Type B pancreatic cell (in vitro differentiated cells): ENCODE measurements at regions not wholly inside any gene's neighbourhood (a gene's known extent, or its start where the extent isn't known, plus 50 kb on each side); places are given as distances from the start of the nearest gene placed in this dataset.
A peak's percentile ranks its signal among the peaks of the same experiment; 100 is the strongest.

ENCODE experiments used
- DNase-seq: peaks from one replicate; pipeline ENCODE4 v3.0.0; 2021; ENCODE audit warnings: mixed read lengths; ENCODE audit not compliant: unreplicated experiment; ENCODE audit errors: extremely low spot score
- H3K27ac Mint-ChIP-seq: 2 replicates; pipeline ENCODE4 v1.8.0; 2021; ENCODE audit warnings: mild to moderate bottlenecking, mixed read lengths
- H3K27me3 Mint-ChIP-seq: 2 replicates; pipeline ENCODE4 v1.8.0; 2021; ENCODE audit warnings: mixed read lengths
- H3K36me3 Mint-ChIP-seq: 2 replicates; pipeline ENCODE4 v1.8.0; 2021; ENCODE audit warnings: mixed read lengths
- H3K4me1 Mint-ChIP-seq: one replicate; pipeline ENCODE4 v1.8.0; 2021; ENCODE audit warnings: mixed read lengths; ENCODE audit not compliant: unreplicated experiment
- H3K4me3 Mint-ChIP-seq: 2 replicates; pipeline ENCODE4 v1.8.0; 2021; ENCODE audit warnings: mild to moderate bottlenecking, mixed read lengths
- H3K9me3 Mint-ChIP-seq: 2 replicates; pipeline ENCODE4 v1.8.0; 2021; ENCODE audit warnings: mixed read lengths
- CTCF ChIP-seq: fragments of 200-600 bp; sonication (generic); conservative IDR thresholded peaks from 2 replicates; pipeline ENCODE4 v1.5.0; 2021; ENCODE audit warnings: antibody characterized with exemption, mild to moderate bottlenecking

DNA sequence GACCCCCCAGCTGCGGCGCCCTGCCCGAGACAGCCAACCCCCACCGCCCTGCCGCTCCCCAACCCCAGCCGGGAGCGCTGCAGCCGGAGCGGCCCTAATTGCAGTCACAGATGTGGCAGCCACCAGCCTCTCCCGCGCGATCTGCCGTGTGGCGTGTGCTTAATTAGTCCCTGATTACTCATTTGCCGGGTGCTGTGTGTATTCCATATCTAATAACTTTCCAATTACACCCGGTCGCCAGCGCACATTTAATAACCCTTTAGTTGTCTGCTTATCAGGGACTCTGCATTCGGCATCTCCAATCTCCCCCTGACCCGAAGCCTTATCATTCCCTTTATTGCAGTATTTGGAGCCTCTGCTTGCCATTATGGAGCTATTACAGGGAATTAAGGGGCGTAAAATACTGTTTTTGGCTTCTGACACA, 236.7 kb upstream of the CIBAR2 start:
- Mint-ChIP-seq H3K4me3 (no peak overlapping the region), H3K27me3 (no peaks in the 10 kb centered on the region), H3K27ac (peak overlapping the region; percentile 19), H3K9me3 (peaks cover 5% of the 10 kb centered on the region), H3K4me1 (peaks cover 43% of the 10 kb centered on the region), H3K36me3 (peaks cover 10% of the 10 kb centered on the region)
- no peak for TF ChIP-seq CTCF
- DNase-seq: no peak

DNA sequence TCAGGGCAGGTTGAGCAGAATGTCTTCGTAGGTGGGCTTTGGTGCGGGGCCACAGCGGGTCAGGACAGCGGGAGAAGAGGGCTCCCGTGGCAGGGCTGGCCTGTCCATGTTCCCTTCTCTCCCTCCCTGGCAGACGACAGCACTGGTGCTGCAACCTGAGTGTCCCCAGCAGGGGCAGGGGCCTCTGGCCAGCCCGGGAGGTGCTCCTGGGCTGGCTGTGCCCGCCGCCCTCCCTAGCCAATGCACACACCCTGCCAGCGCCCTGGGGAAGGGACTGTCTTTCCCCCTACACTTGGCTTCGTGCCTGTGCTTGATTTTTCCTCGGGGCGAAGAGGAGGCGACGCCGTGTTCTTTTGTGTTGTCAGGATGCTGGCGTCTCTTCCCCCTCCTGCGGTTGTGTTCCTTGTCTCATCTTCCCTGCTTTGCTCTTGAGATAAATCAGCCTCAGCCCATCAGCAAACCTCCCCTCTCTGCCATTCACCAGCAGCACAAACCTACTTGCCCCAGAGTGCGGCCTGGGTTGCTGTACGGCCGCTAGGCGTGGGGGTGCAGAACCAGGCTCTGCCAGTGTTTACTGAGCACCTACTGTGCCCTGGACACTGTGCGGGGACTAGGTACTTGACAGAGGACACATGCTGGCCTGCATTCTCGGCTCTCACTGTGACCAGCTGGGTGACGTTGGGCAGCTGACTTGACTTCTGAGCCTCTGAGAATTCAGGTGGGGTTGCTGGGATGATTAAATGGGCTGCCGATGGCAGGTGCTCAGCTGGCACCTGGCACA, 237.3 kb upstream of the CIBAR2 start:
- Mint-ChIP-seq H3K4me1 (peaks cover 49% of the 10 kb centered on the region), H3K27ac (peak overlapping the region; percentile 49), H3K4me3 (peak overlapping the region; percentile 50), H3K36me3 (peaks cover 13% of the 10 kb centered on the region), H3K9me3 (peaks cover 5% of the 10 kb centered on the region), H3K27me3 (no peaks in the 10 kb centered on the region)
- peak; percentile 64 for DNase-seq
- TF ChIP-seq CTCF: no peak

GRCh38 chr16:85350146-85350728, 238.0 kb upstream of the CIBAR2 start:
- Mint-ChIP-seq H3K4me3 (no peak overlapping the region), H3K4me1 (peaks cover 56% of the 10 kb centered on the region), H3K27me3 (no peaks in the 10 kb centered on the region), H3K27ac (peak overlapping the region; percentile 49), H3K9me3 (peaks cover 5% of the 10 kb centered on the region), H3K36me3 (peaks cover 13% of the 10 kb centered on the region)
- no peak for DNase-seq
- TF ChIP-seq CTCF: no peak

- Mint-ChIP-seq H3K4me3 (peak overlapping the region; percentile 27), H3K9me3 (no peaks in the 10 kb centered on the region), H3K27ac (peak overlapping the region; percentile 78), H3K36me3 (peaks cover 13% of the 10 kb centered on the region), H3K4me1 (peaks cover 63% of the 10 kb centered on the region), H3K27me3 (no peaks in the 10 kb centered on the region)
- no peak for TF ChIP-seq CTCF
- DNase-seq: no peak
Measured at GRCh38 chr16:85350973-85351372, 238.7 kb upstream of the CIBAR2 start.

DNA sequence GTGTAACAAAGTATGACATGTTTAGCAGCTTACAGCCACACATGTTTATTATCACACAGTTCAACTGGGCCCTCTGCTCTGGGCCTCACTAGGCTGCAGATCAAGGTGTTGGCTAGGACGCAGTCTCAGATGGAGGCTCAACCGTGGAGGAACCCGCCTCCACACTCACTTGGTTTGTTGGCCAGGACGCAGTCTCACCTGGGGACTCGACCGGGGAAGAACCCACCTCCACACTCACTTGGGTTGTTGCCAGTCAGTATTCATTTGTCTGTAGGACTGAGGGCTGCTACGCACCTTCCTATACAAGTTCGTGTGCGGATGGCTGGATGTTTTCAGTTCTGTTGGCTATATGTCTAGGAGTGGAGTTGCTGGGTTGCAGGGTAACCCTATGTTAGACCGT, 240.7 kb upstream of the CIBAR2 start:
- Mint-ChIP-seq H3K9me3 (no peaks in the 10 kb centered on the region), H3K36me3 (peaks cover 13% of the 10 kb centered on the region), H3K4me1 (peaks cover 64% of the 10 kb centered on the region)

More for the DNA sequence above, 240.7 kb upstream of the CIBAR2 start:
- no peak for DNase-seq
- TF ChIP-seq CTCF: no peak
- Mint-ChIP-seq H3K27ac (peak overlapping the region; percentile 95), H3K27me3 (no peaks in the 10 kb centered on the region), H3K4me3 (peak overlapping the region; percentile 61)
